ENCODE measurements at regions not wholly inside any gene's neighbourhood (a gene's known extent, or its start where the extent isn't known, plus 50 kb on each side); places are given as distances from the start of the nearest gene placed in this dataset.

- Histone ChIP-seq H3K4me2 (ENCODE audit: insufficient read depth, low read length) (no peak overlapping the region), H3K36me3 (ENCODE audit: control insufficient read depth, insufficient read depth, low read length) (no peaks in the 10 kb centered on the region), H3K4me1 (replicated peaks in 1 of 2; ENCODE audit: control insufficient read depth in 2 of 2, insufficient read depth in 2 of 2, low read length in 2 of 2) (no peaks in the 10 kb centered on the region), H2AFZ (ENCODE audit: low read depth, low read length) (no peak overlapping the region), H3K27me3 (ENCODE audit: control insufficient read depth in 2 of 2, insufficient read depth in 2 of 2, low read length in 2 of 2) (no peaks in the 10 kb centered on the region), H3K9ac (ENCODE audit: insufficient read depth in 1 of 2, low read depth in 2 of 2, low read length in 2 of 2) (no peak overlapping the region), H3K9me1 (ENCODE audit: control insufficient read depth, insufficient read depth, low read length) (no peaks in the 10 kb centered on the region), H4K20me1 (replicated peaks; ENCODE audit: control insufficient read depth, insufficient read depth, low read length) (no peaks in the 10 kb centered on the region), H3K9me3 (replicated peaks; ENCODE audit: control insufficient read depth, insufficient read depth, low read depth, low read length) (no peaks in the 10 kb centered on the region), H3K27ac (ENCODE audit: extremely low read depth, low read depth, low read length) (no peak overlapping the region), H3K4me3 (no peak overlapping the region), H3K79me2 (ENCODE audit: control insufficient read depth, insufficient read depth, low read length) (no peaks in the 10 kb centered on the region)
- no TSS peak for BruUV-seq (replicated peaks)
- CTCF ChIA-PET (ENCODE audit: low intra/inter-chr PET ratio) = no interaction called here
- TF ChIP-seq ZFP36 (IDR thresholded peaks at IDR 0.05; ENCODE audit: low read depth, low read length, partially characterized antibody) = peak; percentile 53
- TF ChIP-seq ZNF212 (CRISPR knock-in tag; IDR thresholded peaks at IDR 0.05) = no peak
- POLR2A ChIA-PET = no interaction called here
- intact Hi-C loops (cut with micrococcal nuclease) = no loop called here
- FAIRE-seq = no peak
- no peak for ATAC-seq
- DNase-seq (ENCODE audit: extremely low read depth in 1 of 4, low spot score in 3 of 4) = no peak
- in situ Hi-C loops (cut with MboI) = no loop called here
Measured at GRCh38 chr4:131288441-131288840, 1860.7 kb upstream of the PCDH10 start.

- FAIRE-seq (no peak), DNase-seq (ENCODE audit: extremely low read depth in 1 of 4, low spot score in 3 of 4) (no peak), ATAC-seq (no peak)
- H3K27ac ChIP-seq (ENCODE audit: extremely low read depth, low read depth, low read length) = no peak overlapping the region
- ChIA-PET POLR2A (no interaction called here), CTCF (ENCODE audit: low intra/inter-chr PET ratio) (no interaction called here)
- no peaks in the 10 kb centered on the region for H3K4me1 ChIP-seq (replicated peaks in 1 of 2; ENCODE audit: control insufficient read depth in 2 of 2, insufficient read depth in 2 of 2, low read length in 2 of 2)
- no peaks in the 10 kb centered on the region for H3K9me1 ChIP-seq (ENCODE audit: control insufficient read depth, insufficient read depth, low read length)
- no peaks in the 10 kb centered on the region for H3K79me2 ChIP-seq (ENCODE audit: control insufficient read depth, insufficient read depth, low read length)
- no peaks in the 10 kb centered on the region for H3K36me3 ChIP-seq (ENCODE audit: control insufficient read depth, insufficient read depth, low read length)
- H3K27me3 ChIP-seq (ENCODE audit: control insufficient read depth in 2 of 2, insufficient read depth in 2 of 2, low read length in 2 of 2) = no peaks in the 10 kb centered on the region
- H3K4me2 ChIP-seq (ENCODE audit: insufficient read depth, low read length) = no peak overlapping the region
- BruUV-seq (replicated peaks) = no TSS peak
- 0% methylated on average over 1 of the region's 1 CpG for WGBS (ENCODE audit: insufficient coverage, low coverage, missing lambda C conversion rate)
- no peak overlapping the region for H2AFZ ChIP-seq (ENCODE audit: low read depth, low read length)
- no peaks in the 10 kb centered on the region for H4K20me1 ChIP-seq (replicated peaks; ENCODE audit: control insufficient read depth, insufficient read depth, low read length)
- in situ Hi-C loops (cut with MboI) = no loop called here
- intact Hi-C loops (cut with micrococcal nuclease) = no loop called here
- H3K9me3 ChIP-seq (replicated peaks; ENCODE audit: control insufficient read depth, insufficient read depth, low read depth, low read length) = no peaks in the 10 kb centered on the region
- no peak overlapping the region for H3K4me3 ChIP-seq
- no peak overlapping the region for H3K9ac ChIP-seq (ENCODE audit: insufficient read depth in 1 of 2, low read depth in 2 of 2, low read length in 2 of 2)
- TF ChIP-seq ZBTB5 (IDR thresholded peaks at IDR 0.05) (no peak), USF2 (CRISPR knock-in tag; IDR thresholded peaks at IDR 0.05) (no peak), NCOA6 (IDR thresholded peaks at IDR 0.05) (no peak), KLF13 (tag; IDR thresholded peaks at IDR 0.05; ENCODE audit: borderline replicate concordance, low read depth) (no peak), ZNF512 (tag; IDR thresholded peaks at IDR 0.05) (no peak), HBP1 (CRISPR knock-in tag; IDR thresholded peaks at IDR 0.05) (no peak), ZNF12 (CRISPR knock-in tag; IDR thresholded peaks at IDR 0.05) (no peak), LEF1 (IDR thresholded peaks at IDR 0.05) (no peak)
Measured at GRCh38 chr4:131296192-131296591, 1852.9 kb upstream of the PCDH10 start.
